SK-N-SH treated with all-trans-retinoic acid at 6 μM for 48 hours (cell line): ENCODE measurements at regions not wholly inside any gene's neighbourhood (a gene's known extent, or its start where the extent isn't known, plus 50 kb on each side); places are given as distances from the start of the nearest gene placed in this dataset.

ENCODE experiments used
- ARNTL ChIP-seq: fragments of 450-650 bp; formaldehyde crosslinking; IDR thresholded peaks from 2 replicates; pipeline ENCODE4 v1.5.0; 2020; ENCODE audit warnings: low read depth, mild to moderate bottlenecking, moderate library complexity, borderline replicate concordance
- BACH2 ChIP-seq: fragments of 250-450 bp; sonication (Bioruptor Pico); IDR thresholded peaks from 2 replicates; pipeline ENCODE4 v1.9.0; 2021; ENCODE audit warnings: mild to moderate bottlenecking, borderline replicate concordance
- CREB5 ChIP-seq: fragments of 250-450 bp; sonication (Bioruptor Pico); IDR thresholded peaks from 2 replicates; pipeline ENCODE4 v1.5.1; 2020; ENCODE audit warnings: low read depth, mild to moderate bottlenecking, moderate library complexity
- GLIS3 ChIP-seq: fragments of 250-450 bp; sonication (Bioruptor Pico); IDR thresholded peaks from 2 replicates; pipeline ENCODE4 v1.5.0; 2020; ENCODE audit warnings: mild to moderate bottlenecking, moderate library complexity
- RARB ChIP-seq: fragments of 250-450 bp; sonication (Bioruptor Pico); IDR thresholded peaks from 2 replicates; pipeline ENCODE4 v1.8.0; 2021; ENCODE audit warnings: mild to moderate bottlenecking, moderate library complexity
- ZC3H10 ChIP-seq: fragments of 250-450 bp; sonication (Bioruptor Pico); IDR thresholded peaks from 2 replicates; pipeline ENCODE4 v1.5.1; 2021; ENCODE audit warnings: mild to moderate bottlenecking, moderate library complexity
- ZFP3 ChIP-seq: fragments of 250-450 bp; sonication (Bioruptor Pico); IDR thresholded peaks from 2 replicates; pipeline ENCODE4 v1.5.0; 2020; ENCODE audit warnings: mild to moderate bottlenecking, moderate library complexity
- ZFP30 ChIP-seq: fragments of 450-650 bp; formaldehyde crosslinking; IDR thresholded peaks from 2 replicates; pipeline ENCODE4 v1.5.0; 2022; ENCODE audit warnings: mild to moderate bottlenecking, moderate library complexity
- ZNF8 ChIP-seq: fragments of 450-650 bp; formaldehyde crosslinking; IDR thresholded peaks from 2 replicates; pipeline ENCODE4 v1.5.0; 2020; ENCODE audit warnings: mild to moderate bottlenecking, moderate library complexity

DNA sequence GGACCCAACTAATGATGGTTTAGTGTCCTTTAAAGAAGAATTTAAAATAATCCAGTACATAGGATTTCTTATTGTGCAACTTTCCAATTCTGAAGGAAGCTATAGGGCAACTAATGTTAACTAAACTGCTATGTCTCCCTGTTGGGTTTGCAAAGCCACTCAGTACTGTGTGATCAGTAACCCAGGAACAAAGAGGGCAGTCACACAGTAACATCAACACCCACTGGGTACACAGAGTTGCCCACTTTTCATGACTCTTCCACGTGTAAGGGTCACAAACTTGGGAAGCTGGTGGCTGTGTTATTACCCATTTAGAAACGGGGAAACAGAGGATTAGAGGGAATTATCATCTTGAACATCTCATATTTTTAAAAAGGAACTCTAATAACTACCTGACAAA is 555.0 kb upstream of the DIPK2B start:
- TF ChIP-seq ARNTL (CRISPR knock-in tag) (no peak), GLIS3 (CRISPR knock-in tag) (no peak), CREB5 (CRISPR knock-in tag) (no peak), RARB (CRISPR knock-in tag) (no peak), BACH2 (no peak), ZFP3 (no peak), ZC3H10 (CRISPR knock-in tag) (no peak), ZFP30 (no peak), ZNF8 (CRISPR knock-in tag) (no peak)
